ENCODE measurements at regions not wholly inside any gene's neighbourhood (a gene's known extent, or its start where the extent isn't known, plus 50 kb on each side); places are given as distances from the start of the nearest gene placed in this dataset.

DNA sequence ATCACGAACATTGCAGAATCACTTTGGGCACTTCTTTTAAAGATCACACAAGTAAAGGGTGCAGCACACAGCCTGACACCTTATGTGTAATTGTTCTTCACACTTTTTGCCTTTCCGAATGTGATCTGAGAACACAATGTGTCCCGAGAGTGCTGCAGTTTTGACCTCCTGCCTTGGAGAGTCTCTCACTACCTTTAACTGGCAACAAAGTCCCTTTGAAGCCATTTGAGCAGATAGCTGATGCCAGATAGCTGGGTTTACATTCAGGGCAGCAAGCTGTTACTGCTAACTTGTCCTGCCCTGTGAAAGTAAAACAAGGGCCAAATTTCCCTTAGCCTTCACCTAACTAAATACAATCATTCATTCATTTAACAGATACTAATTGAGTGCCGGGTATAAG is 411.0 kb upstream of the DYNLRB2 start:
- BruUV-seq (replicated peaks), result no TSS peak
- Histone ChIP-seq H3K36me3 (ENCODE audit: low read depth) (no peaks in the 10 kb centered on the region), H2AFZ (no peak overlapping the region; the same call in 1 of the 2 replicates), H3K9me2 (ENCODE audit: insufficient read depth) (no peaks in the 10 kb centered on the region), H3K4me2 (no peak overlapping the region), H3K27ac (no peak overlapping the region), H3K9me3 (ENCODE audit: insufficient read depth, low read depth) (no peaks in the 10 kb centered on the region), H4K20me1 (ENCODE audit: insufficient read depth) (no peaks in the 10 kb centered on the region), H3K4me1 (replicated peaks; ENCODE audit: insufficient read depth) (no peaks in the 10 kb centered on the region), H3F3A (ENCODE audit: insufficient read depth, low read depth) (no peaks in the 10 kb centered on the region), H3K79me2 (ENCODE audit: low read depth) (no peaks in the 10 kb centered on the region), H3K27me3 (ENCODE audit: insufficient read depth, low read depth) (peaks cover 54% of the 10 kb centered on the region), H3K4me3 (no peak overlapping the region)
- no peak for TF ChIP-seq EZH2 (IDR thresholded peaks at IDR 0.05; ENCODE audit: low read depth)
- TF ChIP-seq, protein P1, sequence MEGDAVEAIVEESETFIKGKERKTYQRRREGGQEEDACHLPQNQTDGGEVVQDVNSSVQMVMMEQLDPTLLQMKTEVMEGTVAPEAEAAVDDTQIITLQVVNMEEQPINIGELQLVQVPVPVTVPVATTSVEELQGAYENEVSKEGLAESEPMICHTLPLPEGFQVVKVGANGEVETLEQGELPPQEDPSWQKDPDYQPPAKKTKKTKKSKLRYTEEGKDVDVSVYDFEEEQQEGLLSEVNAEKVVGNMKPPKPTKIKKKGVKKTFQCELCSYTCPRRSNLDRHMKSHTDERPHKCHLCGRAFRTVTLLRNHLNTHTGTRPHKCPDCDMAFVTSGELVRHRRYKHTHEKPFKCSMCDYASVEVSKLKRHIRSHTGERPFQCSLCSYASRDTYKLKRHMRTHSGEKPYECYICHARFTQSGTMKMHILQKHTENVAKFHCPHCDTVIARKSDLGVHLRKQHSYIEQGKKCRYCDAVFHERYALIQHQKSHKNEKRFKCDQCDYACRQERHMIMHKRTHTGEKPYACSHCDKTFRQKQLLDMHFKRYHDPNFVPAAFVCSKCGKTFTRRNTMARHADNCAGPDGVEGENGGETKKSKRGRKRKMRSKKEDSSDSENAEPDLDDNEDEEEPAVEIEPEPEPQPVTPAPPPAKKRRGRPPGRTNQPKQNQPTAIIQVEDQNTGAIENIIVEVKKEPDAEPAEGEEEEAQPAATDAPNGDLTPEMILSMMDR (conservative IDR thresholded peaks at IDR 0.05), result no peak
- CTCF ChIA-PET, result no interaction called here
- intact Hi-C loops (cut with micrococcal nuclease; ENCODE audit: unreplicated experiment), result no loop called here
- POLR2A ChIA-PET (ENCODE audit: unreplicated experiment), result no interaction called here
- DNase-seq, result no peak

DNA sequence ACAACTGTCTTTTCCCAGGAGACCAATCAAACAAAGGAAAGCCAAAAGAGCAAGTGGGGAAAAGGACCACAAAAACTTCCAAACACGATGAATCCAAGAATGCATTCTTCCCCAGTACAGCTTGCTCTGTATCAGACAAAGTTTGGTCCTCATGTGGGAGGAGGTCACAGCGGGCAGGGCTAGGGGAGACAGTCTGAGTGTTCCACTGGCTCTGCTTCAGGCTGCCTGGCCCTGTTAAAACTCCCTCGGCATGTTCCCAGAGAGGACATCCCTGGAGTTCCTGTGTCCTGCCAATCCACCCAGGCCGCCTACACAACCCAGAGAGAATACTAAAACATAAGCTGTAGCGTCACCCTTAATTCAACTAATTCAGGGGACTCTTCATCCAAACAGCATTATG is 415.1 kb upstream of the DYNLRB2 start:
- TF ChIP-seq, protein P1 (conservative IDR thresholded peaks at IDR 0.05), result no peak
- no peak for TF ChIP-seq EZH2 (IDR thresholded peaks at IDR 0.05; ENCODE audit: low read depth)
- no peaks in the 10 kb centered on the region for H3F3A ChIP-seq (ENCODE audit: insufficient read depth, low read depth)
- H3K4me3 ChIP-seq, result no peak overlapping the region
- no peaks in the 10 kb centered on the region for H4K20me1 ChIP-seq (ENCODE audit: insufficient read depth)
- no peak overlapping the region for H2AFZ ChIP-seq
- no peaks in the 10 kb centered on the region for H3K79me2 ChIP-seq (ENCODE audit: low read depth)
- no peaks in the 10 kb centered on the region for H3K9me3 ChIP-seq (ENCODE audit: insufficient read depth, low read depth)
- peaks cover 37% of the 10 kb centered on the region for H3K27me3 ChIP-seq (ENCODE audit: insufficient read depth, low read depth)
- H3K4me2 ChIP-seq, result no peak overlapping the region
- intact Hi-C loops (cut with micrococcal nuclease; ENCODE audit: unreplicated experiment), result no loop called here
- no peak for DNase-seq
- ChIA-PET POLR2A (ENCODE audit: unreplicated experiment) (no interaction called here), CTCF (no interaction called here)
- no peak overlapping the region for H3K27ac ChIP-seq
- H3K4me1 ChIP-seq (replicated peaks; ENCODE audit: insufficient read depth), result no peaks in the 10 kb centered on the region
- no peaks in the 10 kb centered on the region for H3K36me3 ChIP-seq (ENCODE audit: low read depth)
- no peaks in the 10 kb centered on the region for H3K9me2 ChIP-seq (ENCODE audit: insufficient read depth)
- no TSS peak for BruUV-seq (replicated peaks)

DNA sequence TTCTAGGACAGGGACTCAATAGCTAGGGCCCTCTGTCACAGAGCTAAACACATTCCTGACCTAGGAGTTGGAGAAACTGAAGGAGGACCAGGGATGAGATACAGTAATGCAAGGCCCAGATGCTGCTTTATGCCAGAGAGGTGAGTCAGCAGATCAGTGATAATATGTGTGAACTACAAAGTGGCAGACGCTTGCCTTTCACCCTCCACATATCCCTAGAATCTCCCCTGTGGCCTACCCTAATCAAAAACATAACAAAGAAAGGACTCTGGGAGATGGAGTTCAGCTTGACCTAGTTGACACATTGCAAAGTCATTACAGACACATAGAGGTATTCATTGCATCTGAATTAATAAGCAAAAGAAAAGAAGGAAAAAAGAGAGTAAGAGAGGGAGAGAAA is 417.6 kb upstream of the DYNLRB2 start:
- Histone ChIP-seq H2AFZ (no peak overlapping the region), H3K4me2 (no peak overlapping the region), H3F3A (ENCODE audit: insufficient read depth, low read depth) (no peaks in the 10 kb centered on the region), H3K9me3 (ENCODE audit: insufficient read depth, low read depth) (no peaks in the 10 kb centered on the region), H3K27me3 (ENCODE audit: insufficient read depth, low read depth) (peaks cover 34% of the 10 kb centered on the region), H3K36me3 (ENCODE audit: low read depth) (no peaks in the 10 kb centered on the region), H3K4me1 (replicated peaks; ENCODE audit: insufficient read depth) (no peaks in the 10 kb centered on the region), H3K79me2 (ENCODE audit: low read depth) (no peaks in the 10 kb centered on the region), H3K9me2 (ENCODE audit: insufficient read depth) (no peaks in the 10 kb centered on the region), H4K20me1 (ENCODE audit: insufficient read depth) (no peaks in the 10 kb centered on the region), H3K27ac (no peak overlapping the region), H3K4me3 (no peak overlapping the region)
- TF ChIP-seq, protein P1 (conservative IDR thresholded peaks at IDR 0.05), result no peak
- TF ChIP-seq EZH2 (IDR thresholded peaks at IDR 0.05; ENCODE audit: low read depth), result no peak
- DNase-seq, result no peak
- no TSS peak for BruUV-seq (replicated peaks)
- intact Hi-C loops (cut with micrococcal nuclease; ENCODE audit: unreplicated experiment), result no loop called here
- ChIA-PET CTCF (no interaction called here), POLR2A (ENCODE audit: unreplicated experiment) (no interaction called here)

Data from PC-9 (cell line).